ENCODE measurements at regions not wholly inside any gene's neighbourhood (a gene's known extent, or its start where the extent isn't known, plus 50 kb on each side); places are given as distances from the start of the nearest gene placed in this dataset.

- no peaks in the 10 kb centered on the region for H3K27me3 Mint-ChIP-seq
- H3K36me3 Mint-ChIP-seq (ENCODE audit: low read depth), result peaks cover 33% of the 10 kb centered on the region
- Histone ChIP-seq H3K36me3 (ENCODE audit: insufficient read depth, low read length) (peaks cover 3% of the 10 kb centered on the region), H3K9me3 (ENCODE audit: control insufficient read depth in 1 of 2, insufficient read depth in 1 of 2, low read length in 2 of 2) (no peaks in the 10 kb centered on the region), H3K27ac (ENCODE audit: low read depth in 1 of 2, low read length in 2 of 2) (no peak overlapping the region), H3K4me3 (ENCODE audit: low read length) (no peak overlapping the region), H3K4me1 (ENCODE audit: insufficient read depth, low read length) (no peaks in the 10 kb centered on the region), H3K27me3 (ENCODE audit: control insufficient read depth in 1 of 2, insufficient read depth in 2 of 2, low read length in 2 of 2) (no peaks in the 10 kb centered on the region)
- no peaks in the 10 kb centered on the region for H3K9me3 Mint-ChIP-seq
- H3K27ac Mint-ChIP-seq, result no peak overlapping the region
- H3K4me3 Mint-ChIP-seq, result no peak overlapping the region
- POLR2A ChIA-PET, result no interaction called here
- no peak for DNase-seq
- no peak for ATAC-seq (ENCODE audit: poor library complexity)
- intact Hi-C loops (cut with DNase I, micrococcal nuclease), result no loop called here
- peaks cover 8% of the 10 kb centered on the region for H3K4me1 Mint-ChIP-seq (ENCODE audit: low read depth)
- CTCF ChIA-PET, result no interaction called here
- no peak for TF ChIP-seq CTCF (IDR thresholded peaks at IDR 0.05)
Measured at GRCh38 chr6:34627296-34627695, 69.3 kb downstream of the ILRUN start.

- ChIA-PET CTCF (interaction anchor here (1.7 kb wide), 1 partner anchor 9 kb away, joined by 4 read pairs; no protein-coding TSS in a partner anchor), POLR2A (no interaction called here)
- Histone ChIP-seq H3K36me3 (ENCODE audit: insufficient read depth, low read length) (peaks cover 28% of the 10 kb centered on the region), H3K4me1 (ENCODE audit: insufficient read depth, low read length) (no peaks in the 10 kb centered on the region), H3K27me3 (ENCODE audit: control insufficient read depth in 1 of 2, insufficient read depth in 2 of 2, low read length in 2 of 2) (no peaks in the 10 kb centered on the region), H3K27ac (ENCODE audit: low read depth in 1 of 2, low read length in 2 of 2) (no peak overlapping the region), H3K4me3 (ENCODE audit: low read length) (no peak overlapping the region), H3K9me3 (ENCODE audit: control insufficient read depth in 1 of 2, insufficient read depth in 1 of 2, low read length in 2 of 2) (no peaks in the 10 kb centered on the region)
- ATAC-seq (ENCODE audit: poor library complexity) (no peak), DNase-seq (no peak)
- H3K4me3 Mint-ChIP-seq, result no peak overlapping the region
- intact Hi-C loops (cut with DNase I, micrococcal nuclease), result no loop called here
- H3K27ac Mint-ChIP-seq, result no peak overlapping the region
- no peaks in the 10 kb centered on the region for H3K27me3 Mint-ChIP-seq
- H3K36me3 Mint-ChIP-seq (ENCODE audit: low read depth), result peaks cover 7% of the 10 kb centered on the region
- peaks cover 31% of the 10 kb centered on the region for H3K4me1 Mint-ChIP-seq (ENCODE audit: low read depth)
- no peaks in the 10 kb centered on the region for H3K9me3 Mint-ChIP-seq
- TF ChIP-seq CTCF (IDR thresholded peaks at IDR 0.05), result no peak
Measured at GRCh38 chr6:34618430-34619182, 62.5 kb upstream of the SPDEF start.

DNA sequence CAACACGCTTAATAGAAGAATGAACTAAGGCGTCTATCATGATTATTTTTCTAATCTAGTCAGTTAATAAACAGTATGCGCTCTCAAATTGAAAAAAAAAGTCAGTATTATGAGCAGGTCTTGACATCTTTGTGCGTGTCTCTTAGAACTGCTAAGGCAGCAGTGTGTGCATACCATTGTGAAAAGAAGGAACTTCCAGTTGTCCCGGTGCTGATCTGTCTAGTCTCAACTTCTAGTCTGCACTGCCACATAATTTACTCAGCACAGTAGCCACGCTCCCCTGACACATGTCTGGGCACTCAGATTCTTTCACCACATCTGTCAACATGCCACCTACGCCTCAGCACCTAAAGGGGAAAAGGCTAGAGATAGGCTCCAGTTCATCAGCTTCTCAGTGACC lies 61.1 kb upstream of the SPDEF start:
- no peak for TF ChIP-seq CTCF (IDR thresholded peaks at IDR 0.05)
- H3K27ac ChIP-seq (ENCODE audit: low read depth in 1 of 2, low read length in 2 of 2), result no peak overlapping the region
- Mint-ChIP-seq H3K27ac (peak overlapping the region; percentile 7), H3K36me3 (ENCODE audit: low read depth) (peaks cover 7% of the 10 kb centered on the region), H3K9me3 (no peaks in the 10 kb centered on the region), H3K4me1 (ENCODE audit: low read depth) (peaks cover 25% of the 10 kb centered on the region), H3K4me3 (no peak overlapping the region), H3K27me3 (no peaks in the 10 kb centered on the region)
- intact Hi-C loops (cut with DNase I, micrococcal nuclease), result no loop called here
- H3K4me3 ChIP-seq (ENCODE audit: low read length), result no peak overlapping the region
- H3K9me3 ChIP-seq (ENCODE audit: control insufficient read depth in 1 of 2, insufficient read depth in 1 of 2, low read length in 2 of 2), result no peaks in the 10 kb centered on the region
- ATAC-seq (ENCODE audit: poor library complexity) (no peak), DNase-seq (no peak)
- POLR2A ChIA-PET, result no interaction called here
- no peaks in the 10 kb centered on the region for H3K27me3 ChIP-seq (ENCODE audit: control insufficient read depth in 1 of 2, insufficient read depth in 2 of 2, low read length in 2 of 2)
- CTCF ChIA-PET, result interaction anchor here (0.6 kb wide), 1 partner anchor 26 kb away, joined by 3 read pairs; no protein-coding TSS in a partner anchor
- H3K4me1 ChIP-seq (ENCODE audit: insufficient read depth, low read length), result no peaks in the 10 kb centered on the region
- peaks cover 28% of the 10 kb centered on the region for H3K36me3 ChIP-seq (ENCODE audit: insufficient read depth, low read length)
